GM21717 (cell line): ENCODE measurements at regions not wholly inside any gene's neighbourhood (a gene's known extent, or its start where the extent isn't known, plus 50 kb on each side); places are given as distances from the start of the nearest gene placed in this dataset.
"Not testable (repeated sequence)": the region's sequence is repeated elsewhere in the genome, so short reads cannot be mapped to it uniquely, and the experiment has no call there.

ENCODE experiments used
- ATAC-seq: cut with Tn5 transposase; IDR thresholded peaks from one replicate; pipeline ENCODE4 v1.9.1; 2021; ENCODE audit warnings: mild to moderate bottlenecking, moderate library complexity; ENCODE audit not compliant: unreplicated experiment

DNA sequence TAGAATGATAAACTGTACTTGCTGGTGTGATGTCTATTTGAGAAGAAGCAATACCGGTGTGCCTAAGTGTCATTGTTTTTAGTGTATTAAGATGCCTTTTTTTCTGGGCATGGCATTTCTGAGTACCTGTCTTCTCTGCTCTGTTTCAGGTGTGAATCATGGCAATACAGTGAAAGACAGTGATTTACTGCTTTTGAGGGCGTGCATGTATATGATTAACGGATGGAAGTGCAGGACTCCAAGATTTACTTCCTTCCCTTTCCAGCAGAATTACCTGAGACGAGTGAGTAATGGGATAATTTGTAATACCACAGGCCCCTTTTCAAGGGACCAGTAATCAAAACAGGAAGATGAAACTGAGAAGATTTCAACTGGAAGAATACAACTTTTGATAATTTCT lies 315.8 kb downstream of the SOX4 start:
- no peak for ATAC-seq

DNA sequence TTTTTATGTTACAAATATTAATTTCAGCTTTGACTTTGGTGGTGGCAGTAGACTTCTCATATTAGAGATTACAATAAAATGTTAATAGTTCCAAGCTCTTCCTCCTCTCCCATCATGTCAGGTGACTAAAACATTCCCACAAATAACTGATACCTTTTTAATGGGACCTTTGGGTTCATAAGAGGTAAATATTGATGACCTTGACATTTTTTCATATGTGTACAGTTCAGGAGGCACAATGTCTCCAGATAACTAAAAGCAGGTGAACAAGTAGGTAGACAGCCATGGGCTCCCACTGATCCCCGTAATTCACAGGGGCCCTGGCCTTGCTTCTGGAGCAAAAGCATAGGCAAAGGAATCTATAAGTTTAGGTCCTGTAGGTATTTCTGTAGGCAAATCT lies 317.7 kb downstream of the SOX4 start:
- ATAC-seq = no peak

DNA sequence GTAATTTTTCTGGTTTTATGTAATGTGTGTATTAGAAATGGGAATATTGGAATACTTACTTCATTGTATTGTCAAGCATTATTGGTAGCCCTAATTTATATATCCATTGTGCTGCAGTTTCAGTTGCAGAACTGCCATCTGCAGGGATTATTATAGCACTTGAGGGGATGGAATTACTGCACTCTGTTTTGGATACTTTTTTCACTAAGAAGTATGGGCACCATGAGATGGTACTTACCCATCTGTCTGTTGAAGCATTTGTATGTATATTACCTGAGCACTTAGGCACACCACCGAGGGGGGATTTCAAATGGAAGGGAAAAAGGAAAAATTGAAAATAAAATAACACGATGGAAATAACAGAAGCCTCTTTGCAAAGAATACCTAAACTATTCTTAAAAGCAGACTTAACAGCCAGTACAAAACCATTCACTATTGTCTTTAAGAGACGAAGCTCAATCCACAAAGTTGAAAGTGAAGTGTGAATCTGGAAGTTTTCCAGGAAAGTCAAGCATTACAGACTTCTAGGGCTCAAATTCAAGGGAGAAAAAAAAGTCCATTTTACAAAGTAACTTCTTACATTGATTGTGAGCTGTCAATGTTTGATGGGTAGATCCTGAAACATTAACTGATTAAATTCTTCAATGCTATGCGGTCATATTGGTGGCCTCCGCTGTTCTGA lies 318.7 kb downstream of the SOX4 start:
- no peak for ATAC-seq

DNA sequence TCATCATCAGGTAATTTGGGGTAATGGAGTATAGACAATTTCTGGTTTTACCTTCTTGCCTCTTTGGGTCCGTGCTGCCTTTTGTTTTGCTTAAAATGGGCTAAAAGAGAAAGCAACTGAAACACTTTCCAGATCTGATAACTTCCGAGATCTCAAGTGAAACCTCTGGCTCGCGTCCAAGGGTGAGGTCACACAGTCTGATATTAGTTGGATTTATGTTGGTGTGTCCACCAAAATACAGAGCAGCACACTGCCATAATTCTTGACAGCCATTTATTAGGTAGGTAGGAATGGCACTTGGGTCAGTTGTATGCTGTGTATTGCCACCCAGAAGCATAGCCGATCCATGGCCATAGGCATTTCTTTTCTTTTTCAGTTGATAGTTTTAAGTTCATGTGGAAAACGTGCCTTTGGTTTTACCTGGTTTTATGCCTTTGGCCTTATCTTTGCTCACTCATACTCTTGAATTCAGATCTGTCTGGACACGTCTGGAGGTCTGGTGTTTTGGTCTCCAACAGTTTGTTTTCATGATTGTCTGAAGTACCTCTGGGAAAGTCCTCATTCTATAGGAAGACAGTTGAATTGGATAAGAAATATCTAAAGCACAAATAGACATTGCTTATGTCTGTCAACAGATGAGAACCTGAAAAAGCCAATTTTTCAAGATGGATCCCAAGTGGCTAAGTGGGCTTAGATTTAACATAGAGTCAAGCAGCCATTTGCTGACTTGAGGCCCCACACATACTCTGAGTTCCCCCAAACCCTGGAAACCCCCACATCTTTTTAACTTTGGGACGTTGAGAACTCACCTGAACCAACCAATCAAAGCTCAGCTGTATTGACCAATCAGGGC lies 320.8 kb downstream of the SOX4 start:
- ATAC-seq = no peak

DNA sequence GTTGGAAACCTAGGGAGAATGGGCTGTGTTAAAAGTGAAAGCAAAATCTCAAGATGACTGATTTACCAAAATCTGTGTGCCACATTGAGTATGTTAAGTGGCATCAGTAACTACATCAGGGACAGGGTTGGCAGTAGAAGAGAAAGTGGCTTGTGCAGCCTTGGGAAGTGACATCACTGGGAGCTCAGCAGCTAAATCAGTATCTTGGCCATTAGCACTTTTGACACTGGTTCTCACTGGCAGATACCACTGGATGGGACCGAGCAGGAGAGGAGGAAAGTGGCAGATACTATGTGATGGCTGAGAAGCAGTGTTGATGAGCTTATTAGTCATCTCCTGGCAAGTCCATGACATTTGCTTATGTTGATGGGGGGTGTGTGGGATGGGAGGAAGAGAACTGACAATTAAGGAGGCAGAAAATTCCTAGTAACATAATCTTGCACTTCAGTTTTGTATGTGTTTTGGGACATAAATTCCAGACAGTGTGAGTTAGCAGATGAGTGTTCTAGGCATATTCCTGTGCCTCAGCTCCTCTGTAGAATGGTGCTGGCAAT lies 322.2 kb downstream of the SOX4 start:
- no peak for ATAC-seq

DNA sequence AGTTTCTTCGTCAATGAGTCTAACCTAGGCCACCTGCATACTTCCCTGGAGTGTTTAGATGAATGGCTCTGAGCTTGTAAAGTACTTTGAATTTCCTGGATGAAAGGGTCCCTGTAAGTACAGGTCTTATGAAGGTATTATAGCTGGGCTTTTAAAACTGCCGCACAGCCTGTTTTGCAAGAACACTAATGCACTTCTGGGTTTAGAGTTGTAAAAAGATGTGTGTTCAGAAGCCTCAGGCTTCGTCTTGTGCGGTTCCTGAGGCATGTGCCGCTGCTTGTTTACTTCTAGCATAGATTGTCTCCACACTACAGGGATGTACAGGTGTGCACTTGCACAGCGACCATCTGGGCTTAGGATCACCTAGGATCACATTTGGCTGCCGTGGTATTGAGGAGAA lies 324.5 kb downstream of the SOX4 start:
- ATAC-seq = no peak

DNA sequence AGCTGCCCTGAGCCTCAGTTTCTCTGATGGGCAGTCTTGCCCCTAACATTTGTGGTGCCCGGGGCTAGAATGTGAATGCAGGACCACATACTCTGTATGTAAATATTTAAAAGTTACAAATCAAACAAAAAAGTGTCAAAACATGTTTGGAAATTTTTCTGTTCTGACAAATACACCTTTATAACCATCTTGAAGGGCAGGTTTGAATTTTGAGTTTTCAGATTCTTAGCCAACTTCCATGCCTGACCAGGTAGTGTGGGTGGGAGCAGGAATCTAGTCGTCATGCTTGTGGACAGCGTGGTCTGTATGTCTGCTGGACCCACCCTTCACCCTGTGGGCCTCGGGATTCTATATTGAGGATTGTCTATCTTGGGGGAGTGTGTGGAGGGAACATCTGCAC lies 325.1 kb downstream of the SOX4 start:
- no peak for ATAC-seq

DNA sequence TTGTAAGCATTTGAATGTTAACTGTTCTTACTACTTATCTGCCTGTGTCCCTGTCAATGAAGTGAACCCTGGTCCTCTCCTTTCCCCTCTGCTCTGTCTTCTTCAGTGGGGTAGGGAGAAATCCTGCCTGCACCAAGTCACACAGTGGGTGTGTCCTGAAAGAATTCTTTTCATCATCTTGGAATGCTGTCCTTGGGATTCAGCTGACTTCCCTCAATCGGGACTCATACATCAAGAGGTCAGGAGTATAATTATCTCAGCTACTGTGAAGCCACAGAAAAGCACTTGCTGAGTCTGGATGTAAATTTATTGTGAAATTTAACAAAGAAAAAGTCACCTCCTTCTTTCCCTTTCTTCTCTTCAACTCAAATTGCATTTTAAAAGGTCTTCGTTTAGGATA lies 328.5 kb downstream of the SOX4 start:
- no peak for ATAC-seq

DNA sequence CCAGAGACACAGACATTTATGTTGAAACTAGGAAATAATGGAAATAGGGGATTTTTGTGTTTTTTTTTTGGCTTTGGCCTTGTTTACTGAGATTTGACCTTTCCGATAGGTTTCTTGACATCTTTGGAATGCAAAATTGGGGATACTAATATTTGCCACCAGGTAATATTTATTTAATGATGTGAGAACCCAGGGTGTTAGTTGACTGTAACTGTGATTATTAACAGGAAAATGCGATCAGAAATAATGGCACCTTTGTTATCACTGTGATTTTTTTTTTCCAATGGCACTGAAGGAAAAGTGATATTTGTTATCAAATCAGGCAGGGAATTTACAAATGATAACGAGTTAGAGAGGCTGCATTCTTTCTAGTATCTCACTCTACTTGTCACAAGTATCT lies 330.5 kb downstream of the SOX4 start:
- no peak for ATAC-seq

DNA sequence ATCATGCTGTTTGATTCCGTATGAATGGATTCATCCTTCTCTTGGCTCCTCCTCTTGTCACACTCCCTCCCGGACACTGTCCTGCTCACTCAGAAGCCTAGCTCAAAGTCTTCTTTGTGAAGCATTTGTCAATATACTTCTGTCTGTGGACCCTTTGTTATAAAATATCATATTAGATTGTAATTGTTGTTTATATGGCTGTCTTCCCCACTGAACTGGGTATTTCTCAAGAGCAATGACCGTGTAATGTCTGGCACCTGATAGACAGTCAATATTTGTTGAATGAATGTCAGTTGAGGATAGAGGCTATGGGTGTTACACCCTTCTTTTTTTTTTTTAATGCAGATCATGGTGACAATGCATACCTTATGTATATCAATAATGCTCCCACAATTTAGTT lies 335.3 kb downstream of the SOX4 start:
- no peak for ATAC-seq

DNA sequence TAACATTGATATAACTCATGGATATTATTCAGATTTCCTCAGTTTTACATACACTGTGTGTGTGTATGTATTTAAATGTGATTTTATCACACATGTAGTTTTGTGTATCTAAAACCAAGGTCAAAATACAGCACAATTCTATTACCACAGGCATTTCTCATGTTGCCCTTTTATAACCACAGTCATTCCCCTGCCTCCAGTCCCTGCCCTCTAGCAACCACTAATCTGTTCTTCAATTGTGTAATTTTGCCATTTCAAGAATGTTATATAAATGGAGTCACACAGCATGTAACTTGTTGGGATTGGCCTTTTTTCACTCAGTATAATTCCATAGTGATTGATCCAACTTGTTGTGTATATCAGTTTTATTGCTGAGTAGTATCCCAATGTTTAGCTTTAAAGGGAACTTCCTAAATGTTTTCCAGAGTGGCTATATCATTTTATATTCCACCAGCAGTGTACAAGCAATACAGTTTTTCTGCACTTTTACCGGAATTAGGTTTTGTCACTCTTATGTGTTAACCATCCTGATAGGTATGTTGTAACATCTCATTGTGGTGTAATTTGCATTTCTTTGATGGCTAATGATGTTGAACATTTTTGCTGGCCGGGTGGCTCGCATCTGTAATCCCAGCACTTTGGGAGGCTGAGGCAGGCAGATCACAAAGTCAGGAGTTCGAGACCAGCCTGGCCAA lies 338.2 kb downstream of the SOX4 start:
- ATAC-seq = no peak

DNA sequence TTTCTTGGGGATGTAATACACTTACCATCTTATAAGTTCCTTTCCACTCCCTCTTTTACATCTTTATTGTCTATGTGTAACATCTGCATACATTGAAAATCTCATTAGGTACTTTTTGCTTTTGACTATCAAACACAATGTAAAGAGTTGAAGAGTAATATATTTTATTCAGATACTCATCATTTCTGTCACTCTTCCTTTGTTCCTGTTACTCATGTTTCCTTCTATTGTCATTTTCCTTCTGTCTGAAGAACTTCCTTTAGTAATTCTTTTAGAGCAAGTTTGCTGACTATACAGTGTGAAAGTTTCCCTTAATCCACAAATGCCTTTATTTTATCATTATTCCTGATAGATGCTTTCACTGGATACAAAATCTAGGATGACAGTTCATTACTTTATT lies 339.8 kb downstream of the SOX4 start:
- no peak for ATAC-seq

DNA sequence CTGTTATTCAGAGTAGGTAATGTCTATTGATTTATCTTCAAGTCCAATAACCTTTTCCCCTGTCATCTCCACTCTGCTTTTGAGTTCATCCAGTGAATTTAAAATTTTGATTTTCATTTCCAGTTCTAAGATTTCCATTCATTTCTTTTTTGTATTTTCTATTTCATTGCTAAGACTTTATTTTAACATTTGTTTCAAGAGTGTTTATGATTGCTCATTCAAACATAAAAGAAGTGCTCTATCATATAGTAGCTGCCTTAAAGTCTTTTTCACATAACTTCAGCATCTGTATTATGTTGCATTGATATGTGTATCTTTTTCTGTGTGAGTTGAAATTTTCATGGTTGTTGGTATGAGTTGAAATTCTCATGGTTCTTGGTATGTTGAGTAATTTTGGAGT lies 341.6 kb downstream of the SOX4 start:
- no peak for ATAC-seq

DNA sequence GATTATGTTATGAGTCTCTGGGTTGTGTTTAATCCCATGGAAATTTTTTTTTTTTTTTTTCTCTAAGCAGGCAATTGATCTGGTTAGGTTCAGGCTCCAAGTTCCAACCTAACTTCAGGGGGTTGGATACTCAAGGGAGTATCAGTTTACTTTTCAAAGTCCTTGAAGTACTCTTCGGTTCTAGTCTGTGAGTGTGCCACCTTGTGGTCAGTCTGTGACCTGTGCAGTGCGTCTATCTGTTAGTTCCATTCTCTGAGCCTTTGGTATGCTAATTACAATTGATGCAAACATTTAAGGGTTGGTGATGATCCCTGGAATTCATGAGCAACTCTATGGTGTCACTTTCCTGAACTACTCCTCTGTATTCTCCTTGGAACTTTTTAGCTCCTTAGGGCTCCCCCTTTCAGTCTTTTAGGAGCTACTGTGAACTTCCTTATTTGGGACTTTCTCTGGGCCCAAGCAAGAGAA lies 342.0 kb downstream of the SOX4 start:
- peak; percentile 52 for ATAC-seq

DNA sequence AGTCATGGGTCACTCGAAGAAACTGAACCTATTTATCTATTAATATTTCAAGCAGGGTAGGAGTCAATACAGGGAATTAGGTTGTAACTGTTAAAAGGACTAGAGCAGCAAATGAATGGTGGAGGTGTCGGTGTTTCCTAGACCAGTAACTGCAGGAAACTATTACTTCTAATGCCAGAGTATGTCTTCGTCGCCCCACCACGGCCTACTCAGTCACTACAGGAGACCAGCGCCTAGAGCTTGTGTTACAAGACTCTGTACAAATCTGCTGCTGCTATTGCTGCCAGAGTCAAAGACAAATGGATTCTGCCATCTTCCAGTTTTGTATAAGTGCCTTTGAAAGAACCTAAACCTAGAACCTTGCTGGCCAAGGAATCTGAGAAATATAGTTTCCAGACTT lies 343.9 kb downstream of the SOX4 start:
- ATAC-seq = no peak

DNA sequence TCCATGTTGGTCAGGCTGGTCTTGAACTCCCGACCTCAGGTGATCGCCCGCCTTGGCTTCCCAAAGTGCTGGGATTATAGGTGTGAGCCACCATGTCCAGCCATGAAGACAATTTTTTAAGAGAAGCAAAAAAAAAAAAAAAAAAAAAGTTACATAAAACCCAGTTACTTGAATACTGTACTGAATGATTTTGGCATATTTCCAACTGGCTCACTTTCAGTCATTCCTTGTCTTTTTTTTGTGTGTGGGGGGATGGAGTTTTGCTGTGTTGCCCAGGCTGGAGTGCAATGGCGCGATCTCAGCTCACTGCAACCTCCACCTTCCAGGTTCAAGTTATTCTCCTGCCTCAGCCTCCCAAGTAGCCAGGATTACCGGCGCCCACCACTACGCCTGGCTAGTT lies 345.5 kb downstream of the SOX4 start:
- ATAC-seq = not testable (repeated sequence)

DNA sequence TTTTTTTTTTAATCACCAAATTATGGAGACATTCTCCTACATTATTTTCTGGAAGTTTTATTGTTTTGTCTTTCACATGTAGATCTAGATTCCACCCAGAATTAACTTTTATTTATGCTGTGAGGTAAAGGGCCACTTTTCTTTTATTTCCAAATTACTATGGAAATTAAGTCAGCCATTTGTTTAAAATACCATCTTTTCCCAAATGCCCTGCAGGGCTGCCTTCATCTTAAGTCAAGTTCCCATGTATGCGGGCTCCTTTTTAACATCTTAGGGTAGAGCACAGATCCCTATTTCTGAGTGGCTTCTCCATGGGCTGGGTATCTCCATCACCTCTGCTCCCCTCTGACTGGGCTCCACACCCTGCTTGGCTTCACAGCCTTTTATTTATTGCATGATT lies 348.4 kb downstream of the SOX4 start:
- no peak for ATAC-seq

DNA sequence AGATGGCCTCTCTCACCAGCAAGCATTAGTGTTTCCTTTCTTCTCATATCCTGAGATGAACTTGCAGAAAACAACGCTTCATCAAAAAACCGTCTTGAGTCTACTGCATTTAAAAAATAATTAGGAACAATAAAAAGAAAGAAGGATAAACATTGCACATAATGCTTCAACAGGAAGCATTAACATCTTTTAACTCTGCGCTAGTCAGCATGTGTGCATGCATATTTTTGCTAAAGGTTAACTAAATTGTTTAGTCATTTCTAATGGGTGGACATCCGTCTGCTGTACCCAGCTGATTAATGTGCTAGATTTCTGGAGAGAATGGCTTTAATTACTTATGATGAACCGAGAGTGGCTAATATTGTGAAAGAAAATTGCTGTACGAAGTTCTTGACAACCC lies 349.3 kb downstream of the SOX4 start:
- no peak for ATAC-seq

DNA sequence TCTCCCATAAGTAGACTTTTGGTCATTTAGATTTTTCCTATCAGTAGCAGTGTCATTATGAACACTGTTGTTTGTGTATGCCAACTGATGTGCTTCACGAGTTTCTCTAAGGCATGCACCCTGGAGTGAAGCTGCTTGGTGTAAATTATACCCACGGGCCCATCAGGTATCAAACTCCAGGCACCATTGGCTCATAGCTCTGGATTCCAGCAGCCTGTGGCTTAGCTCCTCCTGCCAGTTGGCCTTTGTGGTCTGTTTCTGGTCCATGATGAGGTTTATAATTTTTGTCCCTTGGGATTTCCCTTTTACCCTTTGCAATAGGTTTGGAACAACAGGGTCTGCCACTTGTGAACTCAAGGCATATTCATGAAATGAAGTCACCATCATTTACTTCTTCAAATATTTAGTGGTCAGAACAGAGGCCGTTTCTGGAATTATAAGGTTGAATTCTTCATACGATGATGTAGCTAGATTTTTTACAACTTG lies 350.5 kb downstream of the PRL start:
- no peak for ATAC-seq

DNA sequence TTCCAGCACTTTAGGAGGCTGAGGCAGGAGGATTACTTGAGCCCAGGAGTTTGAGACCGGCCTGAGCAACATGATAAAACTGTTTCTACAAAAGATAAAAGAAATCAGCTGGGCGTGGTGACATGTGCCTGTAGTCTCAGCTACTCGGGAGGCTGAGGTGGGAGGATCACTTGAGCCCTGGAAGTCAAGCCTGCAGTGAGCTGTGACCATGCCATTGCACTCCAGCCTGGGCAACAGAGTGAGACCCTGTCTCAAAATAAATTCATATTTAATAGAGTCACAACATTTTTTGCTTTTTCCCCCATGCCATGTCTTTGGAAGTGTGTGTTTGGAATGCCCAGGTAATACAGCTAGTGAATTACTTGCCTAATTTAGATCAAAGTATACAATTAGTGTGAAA lies 349.6 kb downstream of the PRL start:
- not testable (repeated sequence) for ATAC-seq

DNA sequence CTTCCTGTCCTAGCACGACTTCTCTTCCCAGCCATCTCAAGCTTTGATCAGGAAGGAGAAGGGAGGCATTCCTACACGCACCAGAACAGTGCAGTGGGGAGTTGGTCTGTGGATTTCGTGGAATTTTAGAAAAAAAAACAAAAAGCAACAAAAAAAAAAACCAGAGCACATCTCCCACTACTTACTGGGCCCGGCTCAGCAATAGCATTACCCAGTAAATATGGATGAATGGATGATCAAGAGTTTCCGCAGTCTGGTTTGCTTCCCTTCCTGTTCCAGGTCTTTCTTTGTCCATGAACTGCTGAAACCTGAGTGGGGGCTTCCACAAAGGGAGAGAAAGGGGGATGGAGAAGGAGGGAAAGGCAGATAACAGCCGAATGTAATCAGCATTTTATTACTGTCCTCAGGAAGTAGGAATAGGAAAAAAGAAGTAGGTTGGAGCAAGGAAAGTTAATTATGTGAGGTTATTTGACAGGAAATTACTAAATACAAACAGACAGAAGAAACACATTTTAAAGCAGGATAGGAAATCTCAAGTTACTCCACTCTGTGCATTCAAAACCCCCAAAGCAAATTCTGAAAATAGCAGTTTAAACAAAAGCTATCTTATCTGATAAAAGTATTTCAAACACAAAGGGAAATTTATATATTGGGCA lies 349.0 kb downstream of the PRL start:
- no peak for ATAC-seq
